H1 (cell line): ENCODE measurements at regions not wholly inside any gene's neighbourhood (a gene's known extent, or its start where the extent isn't known, plus 50 kb on each side); places are given as distances from the start of the nearest gene placed in this dataset.

Source experiments
- CHD7 ChIP-seq: fragments of 300-600 bp; sonication (generic); IDR thresholded peaks from 2 replicates; pipeline ENCODE4 v1.7.1; 2012; ENCODE audit warnings: low read length, moderate library complexity, mild to moderate bottlenecking, inconsistent platforms; ENCODE audit not compliant: insufficient replicate concordance
- MAX ChIP-seq: IDR thresholded peaks from 2 replicates; pipeline ENCODE4 v1.6.1; 2012; ENCODE audit warnings: inconsistent platforms
- PHF8 ChIP-seq: fragments of 200-600 bp; sonication (generic); conservative IDR thresholded peaks from 2 replicates; pipeline ENCODE4 v1.7.1; 2012; ENCODE audit warnings: low read depth, mild to moderate bottlenecking, inconsistent platforms, low read length, moderate library complexity
- TBP ChIP-seq: IDR thresholded peaks from 2 replicates; pipeline ENCODE4 v1.6.1; 2011; ENCODE audit warnings: low read depth, low read length, improper control_type of control experiment

- no peak for TF ChIP-seq CHD7
- no peak for TF ChIP-seq MAX
- TF ChIP-seq TBP: no peak
- no peak for TF ChIP-seq PHF8
These were observed 419.7 kb downstream of the ADAMTS20 start (continued) for GRCh38 chr12:43132291-43132690.
